Common myeloid progenitor, CD34-positive (primary cell): ENCODE measurements at regions not wholly inside any gene's neighbourhood (a gene's known extent, or its start where the extent isn't known, plus 50 kb on each side); places are given as distances from the start of the nearest gene placed in this dataset.

Experiments
- CTCF ChIA-PET: fragments of 350-600 bp; sonication (Branson Sonifier 250); formaldehyde crosslinking; loops from one replicate; lab custom pipeline; 2021; ENCODE audit warnings: antibody characterized with exemption; lab: Charles Lee
- POLR2A ChIA-PET: fragments of 350-600 bp; sonication (Branson Sonifier 250); formaldehyde crosslinking; loops from one replicate; lab custom pipeline; 2021; ENCODE audit warnings: antibody characterized with exemption; lab: Charles Lee
- DNase-seq, 3 donors: peaks; one replicate each; pipeline versions ENCODE4 v3.0.0 to v3.0.0-alpha.2; 2013
- H3K27ac ChIP-seq, 2 experiments: 1 replicate in 1 of 2; 2 replicates in 1 of 2; pipeline ENCODE4 v1.7.0; 2013; ENCODE audit warnings: inconsistent platforms in 2 of 2, low read length in 2 of 2, mild to moderate bottlenecking in 2 of 2, low read depth in 1 of 2, moderate library complexity in 1 of 2; ENCODE audit not compliant: severe bottlenecking in 2 of 2, insufficient read depth in 1 of 2, poor library complexity in 1 of 2
- H3K27me3 ChIP-seq, 5 experiments: replicated peaks in 2 of 5; 1 replicate in 3 of 5; 2 replicates in 2 of 5; pipeline versions ENCODE4 v1.6.1 to v1.7.0; 2013; ENCODE audit warnings: low read length in 4 of 5, mild to moderate bottlenecking in 2 of 5, moderate library complexity in 2 of 5, inconsistent platforms in 1 of 5; ENCODE audit not compliant: insufficient read depth in 5 of 5, control insufficient read depth in 4 of 5
- H3K36me3 ChIP-seq, 4 experiments: 1 replicate in 2 of 4; 2 replicates in 2 of 4; pipeline versions ENCODE4 v1.6.1 to v1.7.0; 2013; ENCODE audit warnings: low read length in 3 of 4, control low read depth in 1 of 4, mild to moderate bottlenecking in 1 of 4; ENCODE audit not compliant: control insufficient read depth in 4 of 4, insufficient read depth in 4 of 4
- H3K4me1 ChIP-seq, 4 experiments: 1 replicate in 3 of 4; 2 replicates in 1 of 4; pipeline versions ENCODE4 v1.6.1 to v1.7.1; 2013; ENCODE audit warnings: low read length in 3 of 4, mild to moderate bottlenecking in 3 of 4, control low read depth in 1 of 4, inconsistent platforms in 1 of 4, moderate library complexity in 1 of 4; ENCODE audit not compliant: control insufficient read depth in 4 of 4, insufficient read depth in 4 of 4; ENCODE audit errors: control extremely low read depth in 1 of 4
- H3K4me3 ChIP-seq, 7 experiments: 1 replicate in 4 of 7; 2 replicates in 3 of 7; pipeline versions ENCODE4 v1.5.1 to v1.7.0; 2013; ENCODE audit warnings: mild to moderate bottlenecking in 7 of 7, low read length in 6 of 7, moderate library complexity in 6 of 7, inconsistent platforms in 2 of 7, low read depth in 2 of 7, control low read depth in 1 of 7; ENCODE audit not compliant: insufficient read depth in 4 of 7, control insufficient read depth in 1 of 7; ENCODE audit errors: extremely low read depth in 1 of 7
- H3K9me3 ChIP-seq, 5 experiments: 1 replicate in 4 of 5; 2 replicates in 1 of 5; pipeline versions ENCODE4 v1.6.1 to v1.7.1; 2013; ENCODE audit warnings: low read length in 4 of 5, mild to moderate bottlenecking in 2 of 5, inconsistent platforms in 1 of 5, low read depth in 1 of 5, moderate library complexity in 1 of 5; ENCODE audit not compliant: control insufficient read depth in 4 of 5, insufficient read depth in 2 of 5; ENCODE audit errors: control extremely low read depth in 1 of 5
- WGBS: methylation state at CpG from one replicate; pipeline ENCODE4 v1.1.5; 2013; ENCODE audit not compliant: insufficient coverage; 5-methylcytosine and 5-hydroxymethylcytosine counted together

GRCh38 chr22:22827187-22827939, 60.3 kb upstream of the IGLL5 start:
- no peak for DNase-seq
- Histone ChIP-seq H3K4me3 (no peak overlapping the region), H3K36me3 (no peaks in the 10 kb centered on the region), H3K4me1 (peaks cover 1 to 39% (median 25%) of the 10 kb centered on the region in 4 experiments), H3K9me3 (peaks cover 0 to 7% (median 2%) of the 10 kb centered on the region in 5 experiments), H3K27me3 (no peaks in the 10 kb centered on the region), H3K27ac (no peak overlapping the region)
- 98% methylated on average over 8 of the region's 8 CpGs for WGBS
- POLR2A ChIA-PET, result no interaction called here
- CTCF ChIA-PET, result interaction anchor here (1.2 kb wide), 1 partner anchor 54 kb away, joined by 3 read pairs; no protein-coding TSS in a partner anchor

- CTCF ChIA-PET, result interaction anchor here (0.8 to 2.5 kb wide), 8 partner anchors 12 to 61 kb away, joined by 3 to 9 read pairs (median 5); no protein-coding TSS in a partner anchor
- DNase-seq, result no peak
- Histone ChIP-seq H3K4me1 (peaks cover under 1 to 15% (median 5%) of the 10 kb centered on the region in 4 experiments), H3K27ac (no peak overlapping the region), H3K4me3 (no peak overlapping the region), H3K36me3 (no peaks in the 10 kb centered on the region), H3K27me3 (no peaks in the 10 kb centered on the region), H3K9me3 (peaks cover 0 to 7% (median 2%) of the 10 kb centered on the region in 5 experiments)
- 100% methylated on average over 2 of the region's 2 CpGs for WGBS
- POLR2A ChIA-PET, result no interaction called here
These were observed 57.4 kb upstream of the IGLL5 start for GRCh38 chr22:22830193-22830592.

GRCh38 chr22:22830957-22831688, 56.5 kb upstream of the IGLL5 start:
- no CpG with 5 or more reads among the region's 1 CpG for WGBS
- Histone ChIP-seq H3K27ac (no peak overlapping the region), H3K4me1 (peaks cover 0 to 14% (median 5%) of the 10 kb centered on the region in 4 experiments), H3K4me3 (no peak overlapping the region), H3K9me3 (peaks cover 0 to 7% (median 2%) of the 10 kb centered on the region in 5 experiments), H3K36me3 (no peaks in the 10 kb centered on the region), H3K27me3 (no peaks in the 10 kb centered on the region)
- ChIA-PET POLR2A (no interaction called here), CTCF (interaction anchor here (1.3 to 2.5 kb wide), 3 partner anchors 19 to 62 kb away, joined by 3 to 9 read pairs (median 3); no protein-coding TSS in a partner anchor)
- DNase-seq, result no peak

GRCh38 chr22:22833059-22833458, 54.6 kb upstream of the IGLL5 start:
- Histone ChIP-seq H3K27ac (no peak overlapping the region), H3K27me3 (no peaks in the 10 kb centered on the region), H3K36me3 (no peaks in the 10 kb centered on the region), H3K4me3 (no peak overlapping the region), H3K4me1 (peaks cover 3 to 27% (median 8%) of the 10 kb centered on the region in 4 experiments), H3K9me3 (peaks cover 0 to 7% (median 2%) of the 10 kb centered on the region in 5 experiments)
- DNase-seq, result no peak
- WGBS, result no CpG with 5 or more reads among the region's 3 CpGs
- POLR2A ChIA-PET, result no interaction called here
- CTCF ChIA-PET, result interaction anchor here (0.8 to 0.9 kb wide), 2 partner anchors 25 to 45 kb away, joined by 3 to 4 read pairs; no protein-coding TSS in a partner anchor

- CTCF ChIA-PET, result interaction anchor here (0.8 to 0.9 kb wide), 2 partner anchors 25 to 45 kb away, joined by 3 to 4 read pairs; no protein-coding TSS in a partner anchor
- WGBS, result 100% methylated on average over 3 of the region's 4 CpGs
These were observed 54.1 kb upstream of the IGLL5 start for GRCh38 chr22:22833488-22833887.

GRCh38 chr22:22834204-22834603, 53.4 kb upstream of the IGLL5 start:
- POLR2A ChIA-PET, result no interaction called here
- no peaks in the 10 kb centered on the region for H3K27me3 ChIP-seq
- H3K27ac ChIP-seq, result no peak overlapping the region
- no peak overlapping the region for H3K4me3 ChIP-seq
- no peaks in the 10 kb centered on the region for H3K36me3 ChIP-seq
- H3K4me1 ChIP-seq, result peaks cover 3 to 36% (median 10%) of the 10 kb centered on the region in 4 experiments
- DNase-seq, result no peak
- 100% methylated on average over 1 of the region's 3 CpGs for WGBS
- H3K9me3 ChIP-seq, result peaks cover 0 to 7% (median 2%) of the 10 kb centered on the region in 5 experiments
- CTCF ChIA-PET, result interaction anchor here (1.0 kb wide), 1 partner anchor 50 kb away, joined by 3 read pairs; no protein-coding TSS in a partner anchor

More at GRCh38 chr22:22833488-22833887, 54.1 kb upstream of the IGLL5 start:
- no peak overlapping the region for H3K27ac ChIP-seq
- H3K36me3 ChIP-seq, result no peaks in the 10 kb centered on the region
- H3K27me3 ChIP-seq, result no peaks in the 10 kb centered on the region
- no peak for DNase-seq
- H3K9me3 ChIP-seq, result peaks cover 0 to 7% (median 2%) of the 10 kb centered on the region in 5 experiments
- H3K4me3 ChIP-seq, result no peak overlapping the region
- peaks cover 3 to 31% (median 10%) of the 10 kb centered on the region in 4 experiments for H3K4me1 ChIP-seq
- POLR2A ChIA-PET, result no interaction called here
